Calu3 (cell line): ENCODE measurements at regions not wholly inside any gene's neighbourhood (a gene's known extent, or its start where the extent isn't known, plus 50 kb on each side); places are given as distances from the start of the nearest gene placed in this dataset.

Experiments used
- BruUV-seq: library from RNA; stranded (reverse); fragments of 400-500 nt; replicated peaks from 2 replicates; lab custom pipeline; 2021; lab: Mats Ljungman, UMichigan
- CTCF ChIA-PET: fragments of 300-600 bp; sonication (Branson Sonifier 250); formaldehyde crosslinking; loops from one replicate; lab custom pipeline; 2022; ENCODE audit warnings: antibody characterized with exemption; lab: Charles Lee
- DNase-seq: peaks from one replicate; pipeline ENCODE4 v3.0.0; 2022
- H3K27ac Mint-ChIP-seq: one replicate; pipeline ENCODE4 v1.8.0; 2022; ENCODE audit warnings: mixed read lengths; ENCODE audit not compliant: unreplicated experiment
- H3K27me3 Mint-ChIP-seq: one replicate; pipeline ENCODE4 v1.8.0; 2022; ENCODE audit warnings: mixed read lengths; ENCODE audit not compliant: unreplicated experiment
- H3K36me3 Mint-ChIP-seq: one replicate; pipeline ENCODE4 v1.8.0; 2022; ENCODE audit warnings: mild to moderate bottlenecking, moderate library complexity, mixed read lengths; ENCODE audit not compliant: insufficient read depth, unreplicated experiment
- H3K4me1 Mint-ChIP-seq: one replicate; pipeline ENCODE4 v1.8.0; 2022; ENCODE audit warnings: mild to moderate bottlenecking, low read depth, mixed read lengths; ENCODE audit not compliant: unreplicated experiment
- H3K4me3 Mint-ChIP-seq: one replicate; pipeline ENCODE4 v1.8.0; 2022; ENCODE audit warnings: mild to moderate bottlenecking, low read depth, moderate library complexity, mixed read lengths; ENCODE audit not compliant: unreplicated experiment
- H3K9me3 Mint-ChIP-seq: one replicate; pipeline ENCODE4 v1.8.0; 2022; ENCODE audit warnings: low read depth, mixed read lengths; ENCODE audit not compliant: unreplicated experiment
- CTCF ChIP-seq: fragments of 200-600 bp; IDR thresholded peaks from one replicate; pipeline ENCODE4 v1.8.0; 2022; ENCODE audit warnings: antibody characterized with exemption; ENCODE audit not compliant: unreplicated experiment
- intact Hi-C: fragments of 100-400 bp; cut with micrococcal nuclease; formaldehyde crosslinking; loops from one replicate; pipeline ENCODE4 v1.10.0; 2022; ENCODE audit not compliant: unreplicated experiment

DNA sequence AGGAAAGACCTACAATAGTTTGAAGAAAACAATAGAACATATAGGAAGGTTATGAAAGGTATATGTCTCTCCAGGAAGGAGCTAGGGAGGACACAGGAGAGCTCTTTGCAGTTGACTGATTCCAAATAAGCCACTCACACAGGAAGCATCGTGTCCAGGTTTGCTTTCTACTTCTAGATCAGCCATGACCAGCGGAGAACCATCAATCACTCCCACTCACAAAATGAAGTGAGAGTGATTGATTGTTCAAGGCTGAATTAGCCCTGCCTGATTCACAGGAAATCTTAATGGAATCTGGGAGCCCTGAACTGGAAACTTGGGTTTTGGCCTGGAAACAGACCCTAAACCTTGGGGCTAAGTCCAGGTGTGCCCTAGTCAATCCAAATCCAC is 1292.2 kb upstream of the ZEB2 start:
- H3K9me3 Mint-ChIP-seq, result peaks cover 2% of the 10 kb centered on the region
- DNase-seq, result no peak
- no TSS peak for BruUV-seq
- intact Hi-C loops, result no loop called here
- H3K36me3 Mint-ChIP-seq, result no peaks in the 10 kb centered on the region
- CTCF ChIA-PET, result no interaction called here
- no peak overlapping the region for H3K4me3 Mint-ChIP-seq
- no peak for TF ChIP-seq CTCF
- peaks cover 8% of the 10 kb centered on the region for H3K4me1 Mint-ChIP-seq
- no peak overlapping the region for H3K27ac Mint-ChIP-seq
- H3K27me3 Mint-ChIP-seq, result no peaks in the 10 kb centered on the region

DNA sequence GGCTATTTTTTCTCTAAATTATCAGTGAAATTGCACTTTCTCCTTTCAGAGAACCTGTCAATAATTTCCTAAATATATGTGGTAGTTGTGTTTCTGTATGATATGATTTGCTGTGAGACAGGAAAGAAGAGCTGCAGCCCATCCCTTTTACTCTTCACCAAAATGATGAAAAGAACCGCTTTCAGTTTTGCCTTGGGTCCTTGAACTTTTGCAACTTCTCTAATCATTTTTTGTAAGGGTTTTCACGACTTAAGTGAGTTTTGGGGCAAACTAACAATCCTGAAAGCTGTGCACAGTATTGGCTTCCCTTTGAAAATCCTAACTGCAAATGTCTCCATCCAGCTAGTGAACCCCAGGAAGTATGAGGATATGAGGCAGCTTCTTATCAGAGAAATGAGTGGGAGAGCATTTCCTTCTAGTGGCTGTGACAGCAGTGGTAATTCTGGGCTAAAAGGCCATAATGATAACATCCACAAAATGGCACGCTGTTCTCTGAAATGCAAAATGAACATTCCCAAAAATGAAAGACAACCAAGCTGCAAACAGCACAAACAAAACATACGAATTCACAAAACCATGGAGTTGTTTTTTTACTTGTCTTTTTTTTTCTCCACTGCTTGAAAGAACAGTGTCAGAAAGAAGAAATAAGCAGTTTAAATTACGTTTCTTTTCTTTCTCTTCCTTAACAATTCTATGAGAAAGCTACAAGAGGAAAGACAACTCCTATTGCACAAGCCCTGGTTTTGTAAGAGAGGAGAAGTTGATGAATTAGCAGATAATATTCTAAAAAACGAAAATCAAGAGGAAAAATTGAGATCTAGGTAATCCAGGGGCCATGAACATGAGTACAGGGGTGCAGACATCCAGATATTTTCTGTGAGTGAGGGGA is 1291.6 kb upstream of the ZEB2 start:
- CTCF ChIA-PET, result no interaction called here
- no peak overlapping the region for H3K27ac Mint-ChIP-seq
- intact Hi-C loops, result no loop called here
- BruUV-seq, result no TSS peak
- peaks cover 2% of the 10 kb centered on the region for H3K9me3 Mint-ChIP-seq
- no peaks in the 10 kb centered on the region for H3K36me3 Mint-ChIP-seq
- TF ChIP-seq CTCF, result no peak
- H3K4me3 Mint-ChIP-seq, result no peak overlapping the region
- peaks cover 8% of the 10 kb centered on the region for H3K4me1 Mint-ChIP-seq
- H3K27me3 Mint-ChIP-seq, result no peaks in the 10 kb centered on the region
- no peak for DNase-seq

GRCh38 chr2:145807968-145808367 is 1288.0 kb upstream of the ZEB2 start:
- Mint-ChIP-seq H3K36me3 (no peaks in the 10 kb centered on the region), H3K4me1 (peaks cover 8% of the 10 kb centered on the region), H3K27ac (no peak overlapping the region), H3K4me3 (no peak overlapping the region), H3K9me3 (no peaks in the 10 kb centered on the region), H3K27me3 (no peaks in the 10 kb centered on the region)
- intact Hi-C loops, result no loop called here
- no peak for DNase-seq
- TF ChIP-seq CTCF, result no peak
- CTCF ChIA-PET, result no interaction called here
- no TSS peak for BruUV-seq

DNA sequence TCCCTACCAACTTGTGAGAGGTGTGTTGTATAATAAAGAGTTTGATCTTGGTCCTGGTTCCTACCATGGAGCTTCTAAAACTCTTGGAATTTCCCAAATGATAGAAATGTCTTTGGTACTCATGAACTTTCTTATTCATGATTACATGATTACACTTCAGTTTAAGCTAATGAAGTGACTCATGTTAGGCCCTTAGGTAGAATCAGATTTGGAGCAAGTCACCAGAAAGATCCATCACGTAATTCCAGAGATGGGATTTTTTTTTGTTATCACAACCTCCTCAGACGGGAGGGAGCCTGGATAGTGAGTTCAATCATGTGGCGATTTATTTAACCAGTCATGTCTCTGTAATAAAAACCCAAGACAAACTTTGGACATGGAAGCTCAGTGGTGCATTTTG is 1287.6 kb upstream of the ZEB2 start:
- Mint-ChIP-seq H3K27me3 (no peaks in the 10 kb centered on the region), H3K4me3 (no peak overlapping the region), H3K27ac (no peak overlapping the region), H3K9me3 (no peaks in the 10 kb centered on the region), H3K36me3 (no peaks in the 10 kb centered on the region), H3K4me1 (peaks cover 8% of the 10 kb centered on the region)
- BruUV-seq, result no TSS peak
- intact Hi-C loops, result no loop called here
- DNase-seq, result no peak
- TF ChIP-seq CTCF, result no peak
- CTCF ChIA-PET, result no interaction called here
